Neural cell (in vitro differentiated cells): ENCODE measurements at regions not wholly inside any gene's neighbourhood (a gene's known extent, or its start where the extent isn't known, plus 50 kb on each side); places are given as distances from the start of the nearest gene placed in this dataset.

Experiments
- H2AFZ ChIP-seq: fragments of 200-600, 300-800 bp; sonication (generic), shearing (Covaris generic); 2 replicates; pipeline ENCODE4 v1.6.0; 2014; ENCODE audit warnings: low read depth, mild to moderate bottlenecking, antibody characterized with exemption, low read length, moderate library complexity
- H3F3A ChIP-seq: fragments of 200-600 bp; shearing (Covaris generic); 2 replicates; pipeline ENCODE4 v1.6.1; 2016; ENCODE audit warnings: mild to moderate bottlenecking, moderate library complexity, mixed read lengths, antibody characterized with exemption, low read length; ENCODE audit not compliant: insufficient read depth, poor library complexity, severe bottlenecking
- H3K27ac ChIP-seq: fragments of 200-600, 300-800 bp; sonication (generic), shearing (Covaris generic); 2 replicates; pipeline ENCODE4 v1.5.1; 2014; ENCODE audit warnings: mild to moderate bottlenecking, low read length, moderate library complexity
- H3K27me3 ChIP-seq: fragments of 300-800, 200-600 bp; sonication (generic), shearing (Covaris generic); 2 replicates; pipeline ENCODE4 v1.6.0; 2014; ENCODE audit warnings: mild to moderate bottlenecking, low read depth, low read length, moderate library complexity; ENCODE audit not compliant: insufficient read depth
- H3K36me3 ChIP-seq: fragments of 300-800, 200-600 bp; sonication (generic), shearing (Covaris generic); 2 replicates; pipeline ENCODE4 v1.5.1; 2014; ENCODE audit warnings: mild to moderate bottlenecking, antibody characterized with exemption, low read length, moderate library complexity; ENCODE audit not compliant: insufficient read depth
- H3K4me2 ChIP-seq: fragments of 300-800, 200-600 bp; sonication (generic), shearing (Covaris generic); 2 replicates; pipeline ENCODE4 v1.6.0; 2014; ENCODE audit warnings: mild to moderate bottlenecking, low read length
- H3K4me3 ChIP-seq: fragments of 300-800, 200-600 bp; sonication (generic), shearing (Covaris generic); 2 replicates; pipeline ENCODE4 v1.5.1; 2014; ENCODE audit warnings: mild to moderate bottlenecking, low read length, moderate library complexity
- H3K79me2 ChIP-seq: fragments of 200-600 bp; shearing (Covaris generic); replicated peaks from 2 replicates; pipeline ENCODE4 v1.6.0; 2014; ENCODE audit warnings: mild to moderate bottlenecking, low read length, moderate library complexity; ENCODE audit not compliant: insufficient read depth
- H3K9ac ChIP-seq: fragments of 300-800, 200-600 bp; sonication (generic), shearing (Covaris generic); 2 replicates; pipeline ENCODE4 v1.6.1; 2016; ENCODE audit warnings: mild to moderate bottlenecking, low read length, mixed read lengths
- H3K9me2 ChIP-seq: fragments of 200-600 bp; shearing (Covaris generic); 2 replicates; pipeline ENCODE4 v1.6.1; 2016; ENCODE audit warnings: mild to moderate bottlenecking, low read length, mixed read lengths; ENCODE audit not compliant: insufficient read depth
- H3K9me3 ChIP-seq: fragments of 200-600, 300-800 bp; sonication (generic), shearing (Covaris generic); 2 replicates; pipeline ENCODE4 v1.6.1; 2016; ENCODE audit warnings: mild to moderate bottlenecking, mixed run types, low read length, moderate library complexity, mixed read lengths
- H4K20me1 ChIP-seq: fragments of 200-600 bp; shearing (Covaris generic); 2 replicates; pipeline ENCODE4 v1.6.1; 2016; ENCODE audit warnings: mild to moderate bottlenecking, mixed run types; ENCODE audit not compliant: insufficient read depth
- EP300 ChIP-seq: fragments of 450-650 bp; conservative IDR thresholded peaks from 2 replicates; pipeline ENCODE4 v1.6.1; 2014; ENCODE audit warnings: antibody characterized with exemption, mild to moderate bottlenecking, moderate library complexity; ENCODE audit not compliant: poor library complexity, severe bottlenecking
- EZH2 ChIP-seq: fragments of 200-600, 300-800 bp; shearing (Covaris generic), sonication (generic); IDR thresholded peaks from 2 replicates; pipeline ENCODE4 v1.6.1; 2014; ENCODE audit warnings: antibody characterized with exemption, low read length, borderline replicate concordance, mild to moderate bottlenecking; ENCODE audit not compliant: insufficient read depth, poor library complexity, severe bottlenecking
- MXI1 ChIP-seq: fragments of 450-650 bp; conservative IDR thresholded peaks from 2 replicates; pipeline ENCODE4 v1.6.1; 2014; ENCODE audit warnings: antibody characterized with exemption, mild to moderate bottlenecking; ENCODE audit not compliant: poor library complexity, severe bottlenecking
- POLR2AphosphoS5 ChIP-seq: IDR thresholded peaks from 2 replicates; pipeline ENCODE4 v1.6.1; 2012
- RAD21 ChIP-seq: fragments of 450-650 bp; conservative IDR thresholded peaks from 2 replicates; pipeline ENCODE4 v1.6.1; 2014; ENCODE audit warnings: antibody characterized with exemption, mild to moderate bottlenecking, moderate library complexity
- SMC3 ChIP-seq: fragments of 450-650 bp; conservative IDR thresholded peaks from 2 replicates; pipeline ENCODE4 v1.6.1; 2014; ENCODE audit warnings: antibody characterized with exemption, mild to moderate bottlenecking, moderate library complexity; ENCODE audit not compliant: poor library complexity
- TAF1 ChIP-seq: IDR thresholded peaks from 2 replicates; pipeline ENCODE4 v1.6.1; 2012; ENCODE audit warnings: low read depth
- TF ChIP-seq, protein P1 (sequence below): fragments of 450-650 bp; IDR thresholded peaks from 2 replicates; pipeline ENCODE4 v1.5.1; 2014; ENCODE audit warnings: antibody characterized with exemption, mild to moderate bottlenecking, moderate library complexity; ENCODE audit not compliant: poor library complexity, severe bottlenecking
- TF ChIP-seq, protein P2 (sequence below): IDR thresholded peaks from 2 replicates; pipeline ENCODE4 v1.6.1; 2012; ENCODE audit warnings: borderline replicate concordance

DNA sequence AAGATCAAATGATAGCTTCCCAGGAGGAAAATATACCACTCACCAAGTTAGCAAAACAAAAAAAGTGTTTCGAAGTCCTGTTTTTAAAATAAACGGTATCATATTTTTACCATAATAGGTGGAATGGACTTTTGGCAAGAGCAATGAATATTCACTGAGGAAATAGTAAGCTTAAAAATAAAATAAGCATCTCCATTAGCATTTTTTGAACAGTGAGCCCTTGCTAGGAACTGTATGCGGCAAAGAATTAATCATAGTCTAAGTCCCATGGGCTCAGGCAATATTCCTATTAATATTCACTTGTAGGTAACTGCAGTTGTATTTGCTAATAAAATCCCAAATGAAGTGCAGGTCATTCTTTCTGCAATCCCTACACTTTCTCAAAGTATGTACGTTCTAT lies 191.7 kb upstream of the GABRA2 start:
- no peaks in the 10 kb centered on the region for H3K79me2 ChIP-seq
- H2AFZ ChIP-seq, result no peak overlapping the region
- H3K9me3 ChIP-seq, result no peaks in the 10 kb centered on the region
- H3K4me3 ChIP-seq, result no peak overlapping the region
- no peaks in the 10 kb centered on the region for H3F3A ChIP-seq
- H4K20me1 ChIP-seq, result no peaks in the 10 kb centered on the region
- no peak for TF ChIP-seq TAF1
- TF ChIP-seq, protein P1, sequence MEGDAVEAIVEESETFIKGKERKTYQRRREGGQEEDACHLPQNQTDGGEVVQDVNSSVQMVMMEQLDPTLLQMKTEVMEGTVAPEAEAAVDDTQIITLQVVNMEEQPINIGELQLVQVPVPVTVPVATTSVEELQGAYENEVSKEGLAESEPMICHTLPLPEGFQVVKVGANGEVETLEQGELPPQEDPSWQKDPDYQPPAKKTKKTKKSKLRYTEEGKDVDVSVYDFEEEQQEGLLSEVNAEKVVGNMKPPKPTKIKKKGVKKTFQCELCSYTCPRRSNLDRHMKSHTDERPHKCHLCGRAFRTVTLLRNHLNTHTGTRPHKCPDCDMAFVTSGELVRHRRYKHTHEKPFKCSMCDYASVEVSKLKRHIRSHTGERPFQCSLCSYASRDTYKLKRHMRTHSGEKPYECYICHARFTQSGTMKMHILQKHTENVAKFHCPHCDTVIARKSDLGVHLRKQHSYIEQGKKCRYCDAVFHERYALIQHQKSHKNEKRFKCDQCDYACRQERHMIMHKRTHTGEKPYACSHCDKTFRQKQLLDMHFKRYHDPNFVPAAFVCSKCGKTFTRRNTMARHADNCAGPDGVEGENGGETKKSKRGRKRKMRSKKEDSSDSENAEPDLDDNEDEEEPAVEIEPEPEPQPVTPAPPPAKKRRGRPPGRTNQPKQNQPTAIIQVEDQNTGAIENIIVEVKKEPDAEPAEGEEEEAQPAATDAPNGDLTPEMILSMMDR, result no peak
- no peak for TF ChIP-seq EZH2
- no peak for TF ChIP-seq EP300
- no peak for TF ChIP-seq MXI1
- no peak for TF ChIP-seq SMC3
- no peak for TF ChIP-seq POLR2AphosphoS5
- TF ChIP-seq, protein P2, sequence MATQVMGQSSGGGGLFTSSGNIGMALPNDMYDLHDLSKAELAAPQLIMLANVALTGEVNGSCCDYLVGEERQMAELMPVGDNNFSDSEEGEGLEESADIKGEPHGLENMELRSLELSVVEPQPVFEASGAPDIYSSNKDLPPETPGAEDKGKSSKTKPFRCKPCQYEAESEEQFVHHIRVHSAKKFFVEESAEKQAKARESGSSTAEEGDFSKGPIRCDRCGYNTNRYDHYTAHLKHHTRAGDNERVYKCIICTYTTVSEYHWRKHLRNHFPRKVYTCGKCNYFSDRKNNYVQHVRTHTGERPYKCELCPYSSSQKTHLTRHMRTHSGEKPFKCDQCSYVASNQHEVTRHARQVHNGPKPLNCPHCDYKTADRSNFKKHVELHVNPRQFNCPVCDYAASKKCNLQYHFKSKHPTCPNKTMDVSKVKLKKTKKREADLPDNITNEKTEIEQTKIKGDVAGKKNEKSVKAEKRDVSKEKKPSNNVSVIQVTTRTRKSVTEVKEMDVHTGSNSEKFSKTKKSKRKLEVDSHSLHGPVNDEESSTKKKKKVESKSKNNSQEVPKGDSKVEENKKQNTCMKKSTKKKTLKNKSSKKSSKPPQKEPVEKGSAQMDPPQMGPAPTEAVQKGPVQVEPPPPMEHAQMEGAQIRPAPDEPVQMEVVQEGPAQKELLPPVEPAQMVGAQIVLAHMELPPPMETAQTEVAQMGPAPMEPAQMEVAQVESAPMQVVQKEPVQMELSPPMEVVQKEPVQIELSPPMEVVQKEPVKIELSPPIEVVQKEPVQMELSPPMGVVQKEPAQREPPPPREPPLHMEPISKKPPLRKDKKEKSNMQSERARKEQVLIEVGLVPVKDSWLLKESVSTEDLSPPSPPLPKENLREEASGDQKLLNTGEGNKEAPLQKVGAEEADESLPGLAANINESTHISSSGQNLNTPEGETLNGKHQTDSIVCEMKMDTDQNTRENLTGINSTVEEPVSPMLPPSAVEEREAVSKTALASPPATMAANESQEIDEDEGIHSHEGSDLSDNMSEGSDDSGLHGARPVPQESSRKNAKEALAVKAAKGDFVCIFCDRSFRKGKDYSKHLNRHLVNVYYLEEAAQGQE, result no peak
- no peak for TF ChIP-seq RAD21
- H3K27me3 ChIP-seq, result no peaks in the 10 kb centered on the region
- H3K9me2 ChIP-seq, result no peaks in the 10 kb centered on the region
- no peak overlapping the region for H3K4me2 ChIP-seq
- H3K9ac ChIP-seq, result no peak overlapping the region
- H3K27ac ChIP-seq, result no peak overlapping the region
- no peaks in the 10 kb centered on the region for H3K36me3 ChIP-seq

DNA sequence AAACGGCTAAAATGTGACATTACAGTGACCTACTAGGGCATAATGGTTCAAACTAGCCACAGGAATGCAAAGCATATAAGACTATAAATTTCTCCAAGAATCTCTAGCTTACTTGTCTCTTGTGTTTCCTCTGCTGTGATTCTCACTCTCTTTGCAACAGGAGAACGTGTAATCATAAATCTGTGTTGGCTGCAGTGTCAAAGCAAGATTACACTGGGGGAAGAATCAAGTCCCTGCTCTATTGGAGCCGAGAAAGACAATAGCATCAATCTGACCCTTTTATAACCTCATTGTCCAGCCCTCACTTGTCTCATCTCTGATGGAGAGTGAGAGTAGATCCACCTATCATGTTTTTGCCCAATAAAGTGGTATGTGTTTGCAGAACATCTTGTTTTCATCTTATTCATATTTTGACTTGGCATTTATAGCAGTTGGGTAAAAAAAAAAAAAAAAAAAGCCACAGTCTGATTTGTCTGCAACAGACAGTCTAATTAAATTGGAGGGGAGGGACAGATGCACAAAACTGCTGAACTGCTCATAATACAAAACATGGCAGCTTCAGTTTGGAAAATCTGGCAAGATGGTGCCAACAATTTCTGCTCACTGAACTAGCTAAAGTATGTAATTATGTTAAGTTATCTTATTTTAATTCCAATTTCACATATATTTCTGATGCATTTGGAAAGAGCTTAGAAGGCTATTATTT lies 165.0 kb upstream of the GABRA2 start:
- no peak overlapping the region for H3K4me2 ChIP-seq
- no peaks in the 10 kb centered on the region for H3K27me3 ChIP-seq
- no peaks in the 10 kb centered on the region for H3K36me3 ChIP-seq
- no peak overlapping the region for H2AFZ ChIP-seq
- H3K9me3 ChIP-seq, result no peaks in the 10 kb centered on the region
- no peaks in the 10 kb centered on the region for H4K20me1 ChIP-seq
- H3K27ac ChIP-seq, result no peak overlapping the region
- TF ChIP-seq EP300, result no peak
- TF ChIP-seq TAF1, result no peak
- TF ChIP-seq, protein P2, result no peak
- TF ChIP-seq, protein P1, result no peak
- no peak for TF ChIP-seq EZH2
- no peak for TF ChIP-seq MXI1
- TF ChIP-seq RAD21, result no peak
- TF ChIP-seq SMC3, result no peak
- TF ChIP-seq POLR2AphosphoS5, result no peak
- no peaks in the 10 kb centered on the region for H3K79me2 ChIP-seq
- no peaks in the 10 kb centered on the region for H3F3A ChIP-seq
- no peaks in the 10 kb centered on the region for H3K9me2 ChIP-seq
- no peak overlapping the region for H3K4me3 ChIP-seq
- no peak overlapping the region for H3K9ac ChIP-seq
